ENCODE measurements at regions not wholly inside any gene's neighbourhood (a gene's known extent, or its start where the extent isn't known, plus 50 kb on each side); places are given as distances from the start of the nearest gene placed in this dataset.

DNA sequence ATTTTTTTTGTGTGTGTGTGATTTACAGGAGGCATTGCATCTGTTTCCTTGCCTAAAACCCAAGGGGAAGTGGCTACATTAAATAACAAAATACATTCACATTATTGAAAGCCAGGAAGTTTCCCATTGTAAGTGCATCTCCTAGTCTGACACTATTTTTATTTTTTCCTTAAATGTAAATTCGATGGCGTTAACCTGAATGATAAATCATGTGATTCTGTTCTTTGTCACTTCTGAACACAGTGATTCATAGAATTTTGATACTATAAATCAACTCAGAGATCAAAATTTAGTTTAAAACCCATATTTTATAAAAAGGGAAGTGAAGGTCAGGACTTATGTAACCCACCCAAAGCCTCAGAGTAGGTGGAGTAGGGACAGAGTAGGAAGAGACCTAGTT, 258.1 kb downstream of the GABRG1 start:
- no peaks in the 10 kb centered on the region for H4K20me1 ChIP-seq (ENCODE audit: insufficient read depth, low read length)
- intact Hi-C loops (cut with micrococcal nuclease; ENCODE audit: unreplicated experiment): no loop called here
- ChIA-PET CTCF (ENCODE audit: low intra/inter-chr PET ratio, low total read pairs) (no interaction called here), POLR2A (no interaction called here)
- no peaks in the 10 kb centered on the region for H3K4me1 ChIP-seq (ENCODE audit: insufficient read depth, low read length)
- H3K9me3 ChIP-seq (ENCODE audit: low read length): no peaks in the 10 kb centered on the region
- no peaks in the 10 kb centered on the region for H3K36me3 ChIP-seq (replicated peaks in 1 of 2; ENCODE audit: control insufficient read depth in 1 of 2, insufficient read depth in 2 of 2, low read length in 2 of 2)
- H3K9ac ChIP-seq (ENCODE audit: insufficient read depth, low read depth, low read length): no peak overlapping the region
- H3K79me2 ChIP-seq (ENCODE audit: insufficient read depth, low read length): no peaks in the 10 kb centered on the region
- DNase-seq (ENCODE audit: low spot score) (no peak), ATAC-seq (no peak), FAIRE-seq (no peak)
- H3K27me3 ChIP-seq (ENCODE audit: control insufficient read depth in 1 of 2, insufficient read depth in 2 of 2, low read length in 2 of 2): no peaks in the 10 kb centered on the region; a peak in 1 of 5 replicates
- H3K4me2 ChIP-seq (ENCODE audit: low read depth, low read length): no peak overlapping the region
- WGBS (ENCODE audit: low lambda C conversion rate): 0% methylated on average over 2 of the region's 2 CpGs
- TF ChIP-seq, protein P1, sequence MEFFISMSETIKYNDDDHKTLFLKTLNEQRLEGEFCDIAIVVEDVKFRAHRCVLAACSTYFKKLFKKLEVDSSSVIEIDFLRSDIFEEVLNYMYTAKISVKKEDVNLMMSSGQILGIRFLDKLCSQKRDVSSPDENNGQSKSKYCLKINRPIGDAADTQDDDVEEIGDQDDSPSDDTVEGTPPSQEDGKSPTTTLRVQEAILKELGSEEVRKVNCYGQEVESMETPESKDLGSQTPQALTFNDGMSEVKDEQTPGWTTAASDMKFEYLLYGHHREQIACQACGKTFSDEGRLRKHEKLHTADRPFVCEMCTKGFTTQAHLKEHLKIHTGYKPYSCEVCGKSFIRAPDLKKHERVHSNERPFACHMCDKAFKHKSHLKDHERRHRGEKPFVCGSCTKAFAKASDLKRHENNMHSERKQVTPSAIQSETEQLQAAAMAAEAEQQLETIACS (CRISPR knock-in tag; IDR thresholded peaks at IDR 0.05): no peak
- TF ChIP-seq JARID2 (CRISPR knock-in tag; IDR thresholded peaks at IDR 0.05; ENCODE audit: insufficient replicate concordance): no peak
- no peak for TF ChIP-seq ZNF891 (CRISPR knock-in tag; IDR thresholded peaks at IDR 0.05)
- no peak for TF ChIP-seq MNT (IDR thresholded peaks at IDR 0.05)
- no TSS peak for BruUV-seq (replicated peaks)
- in situ Hi-C loops (cut with HindIII; ENCODE audit: extremely low pct_ligation_motif_present, low pct_unique_long_range_greater_than_20kb): no loop called here
- H3K4me3 ChIP-seq (replicated peaks in 1 of 3; ENCODE audit: insufficient read depth in 1 of 3, low read depth in 2 of 3, low read length in 3 of 3): no peak overlapping the region
- no peak overlapping the region for H3K27ac ChIP-seq (ENCODE audit: extremely low read length, insufficient read depth, low read length)
- H2AFZ ChIP-seq (ENCODE audit: low read length): no peak overlapping the region

DNA sequence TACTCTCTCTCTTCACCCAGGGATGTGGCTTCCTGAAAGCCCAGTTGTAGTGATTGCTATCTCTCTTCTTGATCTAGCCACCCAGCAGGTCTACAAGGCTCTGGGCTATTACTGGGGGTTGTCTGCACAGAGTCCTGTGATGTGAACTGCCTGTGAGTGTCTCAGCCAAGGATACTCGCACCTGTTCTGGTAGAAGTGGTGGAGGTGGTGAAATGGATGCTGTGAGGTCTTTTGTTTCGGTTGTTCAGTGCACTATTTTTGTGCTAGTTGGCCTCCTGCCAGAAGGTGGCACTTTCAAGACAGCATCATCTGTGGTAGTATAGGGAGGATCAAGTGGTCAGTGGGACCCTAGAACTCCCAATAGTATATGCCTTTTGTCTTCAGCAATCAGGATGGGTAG, 268.0 kb downstream of the GABRG1 start:
- BruUV-seq (replicated peaks): no TSS peak
- WGBS (ENCODE audit: low lambda C conversion rate): 0% methylated on average over 2 of the region's 2 CpGs
- in situ Hi-C loops (cut with HindIII; ENCODE audit: extremely low pct_ligation_motif_present, low pct_unique_long_range_greater_than_20kb): no loop called here
- Histone ChIP-seq H3K4me3 (replicated peaks in 1 of 3; ENCODE audit: insufficient read depth in 1 of 3, low read depth in 2 of 3, low read length in 3 of 3) (no peak overlapping the region), H3K4me2 (ENCODE audit: low read depth, low read length) (no peak overlapping the region), H4K20me1 (ENCODE audit: insufficient read depth, low read length) (no peaks in the 10 kb centered on the region), H3K9me3 (ENCODE audit: low read length) (0 out of 2 replicates have a peak, but pooled peaks cover 7% of the 10 kb centered on the region), H3K4me1 (ENCODE audit: insufficient read depth, low read length) (no peaks in the 10 kb centered on the region), H3K27ac (ENCODE audit: extremely low read length, insufficient read depth, low read length) (no peak overlapping the region), H2AFZ (ENCODE audit: low read length) (no peak overlapping the region), H3K27me3 (ENCODE audit: control insufficient read depth in 1 of 2, insufficient read depth in 2 of 2, low read length in 2 of 2) (no peaks in the 10 kb centered on the region), H3K9ac (ENCODE audit: insufficient read depth, low read depth, low read length) (no peak overlapping the region), H3K79me2 (ENCODE audit: insufficient read depth, low read length) (no peaks in the 10 kb centered on the region), H3K36me3 (replicated peaks in 1 of 2; ENCODE audit: control insufficient read depth in 1 of 2, insufficient read depth in 2 of 2, low read length in 2 of 2) (no peaks in the 10 kb centered on the region)
- POLR2A ChIA-PET: no interaction called here
- intact Hi-C loops (cut with micrococcal nuclease; ENCODE audit: unreplicated experiment): no loop called here
- DNase-seq (ENCODE audit: low spot score) (no peak), ATAC-seq (no peak), FAIRE-seq (no peak)
- CTCF ChIA-PET (ENCODE audit: low intra/inter-chr PET ratio, low total read pairs): no interaction called here
- no peak for TF ChIP-seq TEF (CRISPR knock-in tag; IDR thresholded peaks at IDR 0.05)
- TF ChIP-seq ZNF557 (CRISPR knock-in tag; IDR thresholded peaks at IDR 0.05): no peak
- no peak for TF ChIP-seq ZC3H13 (CRISPR knock-in tag; IDR thresholded peaks at IDR 0.05)
- TF ChIP-seq, protein P2, sequence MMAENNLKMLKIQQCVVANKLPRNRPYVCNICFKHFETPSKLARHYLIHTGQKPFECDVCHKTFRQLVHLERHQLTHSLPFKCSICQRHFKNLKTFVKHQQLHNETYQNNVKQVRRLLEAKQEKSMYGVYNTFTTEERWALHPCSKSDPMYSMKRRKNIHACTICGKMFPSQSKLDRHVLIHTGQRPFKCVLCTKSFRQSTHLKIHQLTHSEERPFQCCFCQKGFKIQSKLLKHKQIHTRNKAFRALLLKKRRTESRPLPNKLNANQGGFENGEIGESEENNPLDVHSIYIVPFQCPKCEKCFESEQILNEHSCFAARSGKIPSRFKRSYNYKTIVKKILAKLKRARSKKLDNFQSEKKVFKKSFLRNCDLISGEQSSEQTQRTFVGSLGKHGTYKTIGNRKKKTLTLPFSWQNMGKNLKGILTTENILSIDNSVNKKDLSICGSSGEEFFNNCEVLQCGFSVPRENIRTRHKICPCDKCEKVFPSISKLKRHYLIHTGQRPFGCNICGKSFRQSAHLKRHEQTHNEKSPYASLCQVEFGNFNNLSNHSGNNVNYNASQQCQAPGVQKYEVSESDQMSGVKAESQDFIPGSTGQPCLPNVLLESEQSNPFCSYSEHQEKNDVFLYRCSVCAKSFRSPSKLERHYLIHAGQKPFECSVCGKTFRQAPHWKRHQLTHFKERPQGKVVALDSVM (CRISPR knock-in tag; IDR thresholded peaks at IDR 0.05): no peak
- TF ChIP-seq GPN1 (CRISPR knock-in tag; IDR thresholded peaks at IDR 0.05; ENCODE audit: borderline replicate concordance): no peak
- no peak for TF ChIP-seq HMG20A (CRISPR knock-in tag; IDR thresholded peaks at IDR 0.05; ENCODE audit: borderline replicate concordance)
- no peak for TF ChIP-seq ZNF720 (CRISPR knock-in tag; IDR thresholded peaks at IDR 0.05)
- TF ChIP-seq, protein P3, sequence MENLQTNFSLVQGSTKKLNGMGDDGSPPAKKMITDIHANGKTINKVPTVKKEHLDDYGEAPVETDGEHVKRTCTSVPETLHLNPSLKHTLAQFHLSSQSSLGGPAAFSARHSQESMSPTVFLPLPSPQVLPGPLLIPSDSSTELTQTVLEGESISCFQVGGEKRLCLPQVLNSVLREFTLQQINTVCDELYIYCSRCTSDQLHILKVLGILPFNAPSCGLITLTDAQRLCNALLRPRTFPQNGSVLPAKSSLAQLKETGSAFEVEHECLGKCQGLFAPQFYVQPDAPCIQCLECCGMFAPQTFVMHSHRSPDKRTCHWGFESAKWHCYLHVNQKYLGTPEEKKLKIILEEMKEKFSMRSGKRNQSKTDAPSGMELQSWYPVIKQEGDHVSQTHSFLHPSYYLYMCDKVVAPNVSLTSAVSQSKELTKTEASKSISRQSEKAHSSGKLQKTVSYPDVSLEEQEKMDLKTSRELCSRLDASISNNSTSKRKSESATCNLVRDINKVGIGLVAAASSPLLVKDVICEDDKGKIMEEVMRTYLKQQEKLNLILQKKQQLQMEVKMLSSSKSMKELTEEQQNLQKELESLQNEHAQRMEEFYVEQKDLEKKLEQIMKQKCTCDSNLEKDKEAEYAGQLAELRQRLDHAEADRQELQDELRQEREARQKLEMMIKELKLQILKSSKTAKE (CRISPR knock-in tag; IDR thresholded peaks at IDR 0.05; ENCODE audit: borderline replicate concordance): no peak

Measured in HepG2 (cell line).